ENCODE measurements at regions not wholly inside any gene's neighbourhood (a gene's known extent, or its start where the extent isn't known, plus 50 kb on each side); places are given as distances from the start of the nearest gene placed in this dataset.

DNA sequence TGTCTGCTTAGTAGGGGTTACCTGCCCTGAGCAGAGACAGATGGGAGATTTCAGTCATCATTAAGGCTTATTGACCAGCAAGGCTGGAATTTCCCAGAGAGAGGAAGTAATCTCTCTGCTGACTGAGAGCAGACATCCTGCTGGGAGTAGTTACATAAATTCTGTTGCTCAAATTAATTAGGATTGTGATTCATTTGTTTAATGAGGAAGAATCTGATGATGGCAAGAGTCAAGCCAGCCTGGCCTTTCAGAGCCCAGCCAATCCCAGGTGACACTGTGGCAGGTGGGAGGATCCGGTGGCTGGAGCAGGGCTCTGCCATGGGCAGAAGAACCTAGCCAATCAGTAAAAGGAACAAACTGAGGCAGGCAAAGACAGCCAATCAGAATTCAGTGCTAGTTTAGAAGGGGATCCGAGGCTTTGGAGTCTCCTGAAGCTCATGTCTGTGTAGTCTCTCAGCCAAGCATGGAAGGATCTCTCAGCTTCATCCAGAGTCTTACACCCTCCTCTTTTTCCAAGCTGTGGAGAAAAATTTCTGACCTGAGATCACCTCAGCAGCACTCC is 61.2 kb upstream of the CHST1 start:
- TF ChIP-seq POLR2A (IDR thresholded peaks at IDR 0.05) (no peak), POLR2AphosphoS5 (IDR thresholded peaks at IDR 0.05) (no peak)
- TF ChIP-seq, protein P1, sequence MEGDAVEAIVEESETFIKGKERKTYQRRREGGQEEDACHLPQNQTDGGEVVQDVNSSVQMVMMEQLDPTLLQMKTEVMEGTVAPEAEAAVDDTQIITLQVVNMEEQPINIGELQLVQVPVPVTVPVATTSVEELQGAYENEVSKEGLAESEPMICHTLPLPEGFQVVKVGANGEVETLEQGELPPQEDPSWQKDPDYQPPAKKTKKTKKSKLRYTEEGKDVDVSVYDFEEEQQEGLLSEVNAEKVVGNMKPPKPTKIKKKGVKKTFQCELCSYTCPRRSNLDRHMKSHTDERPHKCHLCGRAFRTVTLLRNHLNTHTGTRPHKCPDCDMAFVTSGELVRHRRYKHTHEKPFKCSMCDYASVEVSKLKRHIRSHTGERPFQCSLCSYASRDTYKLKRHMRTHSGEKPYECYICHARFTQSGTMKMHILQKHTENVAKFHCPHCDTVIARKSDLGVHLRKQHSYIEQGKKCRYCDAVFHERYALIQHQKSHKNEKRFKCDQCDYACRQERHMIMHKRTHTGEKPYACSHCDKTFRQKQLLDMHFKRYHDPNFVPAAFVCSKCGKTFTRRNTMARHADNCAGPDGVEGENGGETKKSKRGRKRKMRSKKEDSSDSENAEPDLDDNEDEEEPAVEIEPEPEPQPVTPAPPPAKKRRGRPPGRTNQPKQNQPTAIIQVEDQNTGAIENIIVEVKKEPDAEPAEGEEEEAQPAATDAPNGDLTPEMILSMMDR (IDR thresholded peaks at IDR 0.05), result no peak
